ENCODE measurements at regions not wholly inside any gene's neighbourhood (a gene's known extent, or its start where the extent isn't known, plus 50 kb on each side); places are given as distances from the start of the nearest gene placed in this dataset.
A peak's percentile ranks its signal among the peaks of the same experiment; 100 is the strongest.
"Not testable (repeated sequence)": the region's sequence is repeated elsewhere in the genome, so short reads cannot be mapped to it uniquely, and the experiment has no call there.

GRCh38 chr1:184840596-184840995, 85.9 kb upstream of the EDEM3 start:
- TF ChIP-seq POLR2A (IDR thresholded peaks at IDR 0.05), result no peak
- TF ChIP-seq, protein P1, sequence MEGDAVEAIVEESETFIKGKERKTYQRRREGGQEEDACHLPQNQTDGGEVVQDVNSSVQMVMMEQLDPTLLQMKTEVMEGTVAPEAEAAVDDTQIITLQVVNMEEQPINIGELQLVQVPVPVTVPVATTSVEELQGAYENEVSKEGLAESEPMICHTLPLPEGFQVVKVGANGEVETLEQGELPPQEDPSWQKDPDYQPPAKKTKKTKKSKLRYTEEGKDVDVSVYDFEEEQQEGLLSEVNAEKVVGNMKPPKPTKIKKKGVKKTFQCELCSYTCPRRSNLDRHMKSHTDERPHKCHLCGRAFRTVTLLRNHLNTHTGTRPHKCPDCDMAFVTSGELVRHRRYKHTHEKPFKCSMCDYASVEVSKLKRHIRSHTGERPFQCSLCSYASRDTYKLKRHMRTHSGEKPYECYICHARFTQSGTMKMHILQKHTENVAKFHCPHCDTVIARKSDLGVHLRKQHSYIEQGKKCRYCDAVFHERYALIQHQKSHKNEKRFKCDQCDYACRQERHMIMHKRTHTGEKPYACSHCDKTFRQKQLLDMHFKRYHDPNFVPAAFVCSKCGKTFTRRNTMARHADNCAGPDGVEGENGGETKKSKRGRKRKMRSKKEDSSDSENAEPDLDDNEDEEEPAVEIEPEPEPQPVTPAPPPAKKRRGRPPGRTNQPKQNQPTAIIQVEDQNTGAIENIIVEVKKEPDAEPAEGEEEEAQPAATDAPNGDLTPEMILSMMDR (IDR thresholded peaks at IDR 0.05), result no peak
- no peak for DNase-seq
- Histone ChIP-seq H3K27ac (no peak overlapping the region), H3K4me1 (peaks cover 9 to 21% of the 10 kb centered on the region in 2 donors), H3K36me3 (no peaks in the 10 kb centered on the region), H3K9me3 (no peaks in the 10 kb centered on the region), H3K27me3 (no peaks in the 10 kb centered on the region), H3K4me3 (replicated peaks in 1 of 3) (no peak overlapping the region)
- 96 to 98% methylated on average over 2 of the region's 2 CpGs for WGBS, 2 donors
- intact Hi-C loops (cut with DNase I), result no loop called here

GRCh38 chr1:184838504-184838951, 83.9 kb upstream of the EDEM3 start:
- peaks cover 9 to 21% of the 10 kb centered on the region in 2 donors for H3K4me1 ChIP-seq
- intact Hi-C loops (cut with DNase I), result no loop called here
- H3K4me3 ChIP-seq (replicated peaks in 1 of 3), result no peak overlapping the region
- peak overlapping the region in 1 of 3 donors; percentile 25 for H3K27ac ChIP-seq
- DNase-seq, result peak; percentile 33 to 57
- H3K9me3 ChIP-seq, result no peaks in the 10 kb centered on the region
- TF ChIP-seq POLR2A (IDR thresholded peaks at IDR 0.05), result no peak
- TF ChIP-seq, protein P1 (IDR thresholded peaks at IDR 0.05), result no peak
- WGBS, 2 donors, result 5 to 9% methylated on average over 2 of the region's 2 CpGs
- no peaks in the 10 kb centered on the region for H3K27me3 ChIP-seq
- no peaks in the 10 kb centered on the region for H3K36me3 ChIP-seq

- no peak overlapping the region for H3K4me3 ChIP-seq (replicated peaks in 1 of 3)
- H3K9me3 ChIP-seq, result no peaks in the 10 kb centered on the region
- intact Hi-C loops (cut with DNase I), result no loop called here
- H3K27me3 ChIP-seq, result no peaks in the 10 kb centered on the region
- peaks cover 9 to 21% of the 10 kb centered on the region in 2 donors for H3K4me1 ChIP-seq
- TF ChIP-seq, protein P1 (IDR thresholded peaks at IDR 0.05), result no peak
- no peak for TF ChIP-seq POLR2A (IDR thresholded peaks at IDR 0.05)
- H3K27ac ChIP-seq, result peak overlapping the region in 1 of 3 donors; percentile 29
- WGBS, 2 donors, result 56 to 71% methylated on average over 6 of the region's 6 CpGs
- no peak for DNase-seq
- no peaks in the 10 kb centered on the region for H3K36me3 ChIP-seq
Measured at GRCh38 chr1:184836934-184837895, 82.6 kb upstream of the EDEM3 start.

DNA sequence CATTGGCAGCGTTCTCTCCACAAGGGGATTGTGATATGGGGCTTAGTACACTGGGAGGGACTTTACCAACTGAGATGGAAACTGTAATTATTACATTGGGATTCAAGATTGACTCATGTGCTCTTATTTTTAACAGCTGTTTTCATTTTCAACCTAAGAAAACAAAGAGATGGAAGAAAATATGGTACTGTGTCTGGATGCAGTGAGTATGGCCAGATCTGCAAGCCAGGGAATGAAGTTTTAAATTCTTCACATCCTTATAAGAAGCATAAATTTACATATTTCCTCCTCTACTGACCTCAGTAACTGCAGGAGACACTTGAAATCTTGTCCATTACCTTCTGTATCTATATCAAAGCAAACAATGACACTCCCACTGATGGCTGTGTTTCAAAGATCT, 81.5 kb upstream of the EDEM3 start:
- Histone ChIP-seq H3K9me3 (no peaks in the 10 kb centered on the region), H3K27ac (no peak overlapping the region), H3K4me1 (peaks cover 9 to 21% of the 10 kb centered on the region in 2 donors), H3K4me3 (replicated peaks in 1 of 3) (no peak overlapping the region), H3K36me3 (no peaks in the 10 kb centered on the region), H3K27me3 (no peaks in the 10 kb centered on the region)
- no peak for TF ChIP-seq POLR2A (IDR thresholded peaks at IDR 0.05)
- TF ChIP-seq, protein P1 (IDR thresholded peaks at IDR 0.05), result no peak
- intact Hi-C loops (cut with DNase I), result no loop called here
- WGBS, 2 donors, result 83 to 89% methylated on average over 1 of the region's 1 CpG
- no peak for DNase-seq

DNA sequence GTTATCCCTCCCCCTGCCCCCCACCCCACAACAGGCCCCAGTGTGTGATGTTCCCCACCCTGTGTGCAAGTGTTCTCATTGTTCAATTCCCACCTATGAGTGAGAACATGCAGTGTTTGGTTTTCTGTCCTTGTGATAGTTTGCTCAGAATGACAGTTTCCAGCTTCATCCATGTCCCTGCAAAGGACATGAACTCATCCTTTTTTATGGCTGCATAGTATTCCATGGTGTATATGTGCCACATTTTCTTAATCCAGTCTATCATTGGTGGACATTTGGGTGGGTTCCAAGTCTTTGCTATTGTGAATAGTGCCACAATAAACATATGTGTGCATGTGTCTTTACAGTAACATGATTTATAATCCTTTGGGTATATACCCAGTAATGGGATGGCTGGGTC, 79.3 kb upstream of the EDEM3 start:
- H3K9me3 ChIP-seq; intact Hi-C loops (cut with DNase I); H3K27me3 ChIP-seq; H3K27ac ChIP-seq; H3K36me3 ChIP-seq; DNase-seq; H3K4me3 ChIP-seq (replicated peaks in 1 of 3): not testable (repeated sequence)
- peaks cover 11 to 29% of the 10 kb centered on the region in 2 donors for H3K4me1 ChIP-seq

All from thyroid gland (tissue), 4 donors.